ENCODE measurements at regions not wholly inside any gene's neighbourhood (a gene's known extent, or its start where the extent isn't known, plus 50 kb on each side); places are given as distances from the start of the nearest gene placed in this dataset.

DNA sequence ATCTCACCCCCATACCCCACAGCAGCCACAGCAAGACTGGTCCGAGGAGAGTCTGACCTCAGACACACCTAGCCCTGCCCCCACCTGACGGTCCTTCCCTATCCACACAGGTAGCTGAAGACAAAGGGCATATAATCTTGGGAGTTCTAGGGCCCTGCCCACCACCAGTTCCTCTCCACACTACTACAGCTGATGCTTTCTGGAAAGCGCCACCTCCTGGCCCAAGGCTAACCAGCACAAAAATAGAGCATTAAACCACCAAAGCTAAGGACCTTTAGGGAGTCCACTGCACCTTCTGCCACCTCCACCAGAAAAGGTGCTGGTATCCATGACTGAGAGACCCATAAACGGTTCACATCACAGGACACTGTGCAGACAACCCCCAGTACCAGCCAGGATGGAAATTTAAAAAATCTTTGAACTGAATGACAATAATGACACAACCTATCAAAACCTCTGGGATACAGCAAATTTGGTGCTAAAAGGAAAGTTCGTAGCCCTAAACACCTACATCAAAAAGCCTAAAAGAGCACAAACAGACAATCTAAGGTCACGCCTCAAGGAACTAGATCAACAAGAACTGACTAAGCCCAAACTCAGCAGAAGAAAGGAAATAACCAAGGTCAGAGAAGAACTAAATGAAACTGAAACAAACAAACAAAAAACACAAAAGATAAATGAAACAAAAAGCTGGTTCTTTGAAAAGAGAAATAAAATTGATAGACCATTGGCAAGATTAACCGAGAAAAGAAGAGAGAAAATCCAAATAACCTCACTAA, 122.1 kb upstream of the TPRG1 start:
- DNase-seq = peak; percentile 34

DNA sequence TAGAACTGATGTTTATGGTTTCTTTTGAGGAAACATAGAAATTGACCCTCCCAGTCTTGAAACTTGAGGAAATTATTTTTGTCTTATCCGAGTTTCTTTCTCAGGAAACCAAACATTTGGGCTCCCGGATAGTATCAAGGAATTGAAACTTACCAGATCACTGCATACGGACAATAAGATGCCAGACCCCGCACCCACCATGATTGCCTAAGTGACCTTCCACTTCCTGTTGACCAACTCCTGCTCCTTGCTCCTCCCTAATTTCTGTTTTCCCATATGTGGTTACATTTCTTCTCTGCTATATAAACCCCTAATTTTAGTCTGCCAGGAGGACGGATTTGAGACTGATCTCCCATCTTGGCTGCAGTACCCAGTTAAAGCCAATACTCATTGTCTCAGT, 118.4 kb upstream of the TPRG1 start:
- no peak for DNase-seq

DNA sequence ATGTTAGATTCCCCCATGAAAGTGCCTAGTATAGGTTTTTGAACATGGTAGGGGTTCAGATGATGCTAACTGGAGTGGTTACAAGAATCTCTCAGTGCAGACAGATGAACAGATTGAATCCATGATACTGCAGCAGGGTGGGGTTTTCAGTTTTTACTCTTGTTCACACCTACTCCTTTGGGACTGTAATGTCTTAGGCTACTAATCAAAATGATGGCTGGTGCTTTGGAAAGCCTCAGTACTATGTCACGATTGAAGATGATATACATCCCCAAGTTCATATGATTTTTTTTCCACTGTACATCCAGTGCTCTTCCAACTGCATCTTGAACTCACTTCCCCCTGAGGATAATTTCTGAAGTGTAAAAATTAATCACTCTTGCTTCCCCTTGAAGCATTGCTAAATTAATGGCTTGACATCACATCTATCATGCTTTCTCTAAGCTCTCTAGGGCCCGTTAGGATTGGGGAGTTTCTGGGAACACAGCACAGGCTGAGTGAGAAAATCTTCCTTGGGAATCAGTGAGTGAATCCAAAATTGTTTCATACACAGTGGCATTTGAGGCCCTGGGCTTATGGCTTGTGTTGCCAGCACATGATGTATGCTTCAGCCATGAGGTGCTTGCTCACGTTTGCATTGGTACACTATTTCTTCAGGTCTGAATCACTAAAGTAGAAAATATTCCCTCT, 115.0 kb upstream of the TPRG1 start:
- DNase-seq = no peak

DNA sequence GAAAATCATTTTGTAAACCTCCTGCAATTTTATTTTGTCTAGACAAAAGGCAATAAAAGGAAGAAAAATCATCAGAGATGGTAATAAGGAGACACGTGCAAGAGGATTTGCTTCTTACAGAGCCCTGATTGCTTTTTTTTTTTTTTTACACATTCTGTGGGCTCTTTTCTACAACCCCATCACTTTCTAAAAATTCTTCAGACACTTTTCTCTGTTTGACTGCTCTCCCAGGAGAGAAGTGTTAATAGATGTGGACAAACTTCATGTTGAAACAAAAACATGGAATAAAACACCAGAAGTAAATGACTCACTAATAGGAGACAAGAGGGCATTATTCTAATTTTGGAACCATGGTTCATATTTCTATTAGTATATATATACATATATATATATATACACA, 114.4 kb upstream of the TPRG1 start:
- DNase-seq = no peak

DNA sequence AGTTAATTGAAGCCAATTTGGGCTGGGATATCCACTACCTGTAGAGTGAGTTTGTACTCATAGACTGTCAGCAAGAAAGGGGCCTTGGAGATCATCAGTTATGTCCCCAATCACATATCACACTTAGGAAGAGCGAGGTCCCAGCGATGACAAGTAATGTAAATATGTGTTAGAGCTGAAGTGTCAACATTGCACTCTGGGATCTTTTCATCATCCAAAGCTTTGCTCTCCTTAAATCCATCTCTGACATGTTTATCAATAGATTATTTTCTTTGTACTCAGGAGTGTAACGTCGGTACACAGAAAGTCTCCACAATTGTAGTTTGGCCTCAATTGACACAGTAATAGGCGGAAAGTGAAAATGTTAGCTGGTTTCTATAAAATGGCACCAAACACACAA, 113.7 kb upstream of the TPRG1 start:
- no peak for DNase-seq

DNA sequence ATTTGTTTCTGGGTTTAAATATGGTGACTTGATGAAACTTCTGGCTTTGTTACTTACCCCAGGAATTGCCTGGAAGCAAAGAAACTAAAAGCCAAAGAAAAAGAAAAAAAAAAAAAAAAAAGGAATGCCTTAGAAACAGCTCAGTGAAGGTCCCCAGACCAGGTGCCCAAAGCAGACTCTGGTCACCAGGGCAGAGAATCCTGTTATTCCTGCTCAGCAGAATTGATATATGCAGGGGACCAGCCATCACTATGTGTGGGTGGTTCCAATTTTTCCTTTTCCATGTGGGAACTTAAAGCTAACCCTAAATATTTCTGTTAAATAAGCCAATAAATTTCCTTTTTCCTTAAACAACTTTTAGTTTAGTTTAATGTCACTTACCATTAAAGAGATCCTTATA, 100.8 kb upstream of the TPRG1 start:
- DNase-seq = no peak

DNA sequence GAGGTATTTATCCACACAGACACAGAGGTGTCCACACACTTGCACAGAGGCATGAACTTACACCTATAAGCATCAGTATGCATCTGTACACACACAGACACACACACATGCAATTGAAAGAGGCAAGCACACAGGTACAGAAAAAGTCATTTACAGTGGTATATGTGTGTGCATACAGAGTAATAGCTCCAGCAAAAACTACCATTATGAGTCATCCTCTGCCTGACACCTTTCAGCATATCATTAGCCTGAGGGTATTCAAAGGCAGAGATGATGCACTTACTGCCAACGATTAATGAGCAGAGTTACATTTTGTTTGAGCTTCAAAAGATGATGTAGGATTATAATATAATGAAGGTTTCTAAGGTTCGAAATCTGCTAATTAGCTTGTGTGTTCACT, 100.3 kb upstream of the TPRG1 start:
- peak; percentile 77 for DNase-seq

DNA sequence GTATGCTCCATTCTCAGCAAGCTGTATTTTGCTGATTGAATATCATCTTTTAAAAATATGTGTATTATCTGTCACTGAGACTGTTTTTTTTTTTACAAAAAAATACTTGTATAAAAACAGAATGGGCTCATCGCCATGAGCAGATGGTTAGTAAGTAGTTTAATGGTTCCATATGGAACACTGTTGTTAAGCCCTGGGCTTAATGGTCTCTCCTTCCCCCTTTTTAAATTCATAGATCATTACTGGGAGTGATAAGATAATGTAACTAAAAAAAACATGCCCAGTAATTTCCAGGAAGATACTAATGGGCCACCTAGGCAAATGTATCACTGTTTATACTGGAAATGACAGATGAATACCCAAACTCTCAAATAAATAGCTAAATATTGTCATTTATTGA, 95.3 kb upstream of the TPRG1 start:
- DNase-seq = no peak

DNA sequence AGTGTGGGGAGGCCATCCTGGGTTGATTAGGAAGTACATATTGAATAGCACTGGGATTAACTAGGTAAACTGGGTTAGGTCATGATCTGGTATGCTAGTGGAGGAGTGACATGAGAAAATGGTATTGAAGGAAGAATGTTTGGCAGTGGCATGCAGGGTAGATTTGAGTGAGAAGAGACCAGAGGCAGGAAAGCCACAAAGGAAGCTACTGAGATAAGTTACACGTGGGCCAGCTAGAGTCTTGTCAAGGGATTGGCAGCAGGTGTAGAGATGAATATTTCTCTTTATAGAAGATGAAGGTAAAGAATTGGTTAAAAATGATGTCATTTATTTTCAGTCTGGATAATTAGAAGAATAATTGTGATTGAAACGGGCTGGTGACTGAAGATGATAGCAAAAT, 91.0 kb upstream of the TPRG1 start:
- no peak for DNase-seq

DNA sequence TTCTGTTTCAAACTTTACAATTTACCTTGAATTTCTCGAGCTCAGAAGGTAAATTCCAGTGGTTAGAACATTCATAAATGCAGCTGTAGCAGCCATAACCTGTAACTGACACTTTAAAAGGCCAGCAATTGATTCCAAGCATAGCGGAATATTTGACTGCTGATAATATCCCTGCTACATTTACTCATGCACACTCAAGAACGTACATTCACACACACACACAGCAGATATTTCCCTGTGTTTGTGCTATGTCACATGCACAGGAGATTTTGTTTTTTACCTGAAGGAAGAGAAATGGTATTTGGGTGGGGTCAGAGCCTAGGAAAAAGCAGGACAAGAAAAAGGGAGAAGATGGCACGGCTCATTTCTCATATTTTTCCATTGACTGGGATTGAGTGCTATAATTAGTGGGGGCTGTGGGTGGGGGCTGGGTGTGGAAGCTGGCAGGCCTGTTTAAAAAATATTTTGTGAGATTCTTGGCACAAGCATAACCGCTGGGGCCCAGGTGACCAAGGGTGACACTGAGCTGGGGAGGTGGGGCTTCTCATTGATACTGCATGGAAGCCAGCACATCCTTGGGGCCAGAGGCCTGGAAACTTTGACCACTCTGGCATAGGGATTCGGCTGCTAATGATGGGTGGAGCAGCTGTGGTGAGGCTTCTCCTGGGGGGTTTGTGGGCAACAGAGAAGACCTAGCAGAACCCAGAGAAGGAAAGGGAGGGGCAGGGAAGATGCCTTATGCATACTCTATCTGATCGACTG, 88.9 kb upstream of the TPRG1 start:
- no peak for DNase-seq

DNA sequence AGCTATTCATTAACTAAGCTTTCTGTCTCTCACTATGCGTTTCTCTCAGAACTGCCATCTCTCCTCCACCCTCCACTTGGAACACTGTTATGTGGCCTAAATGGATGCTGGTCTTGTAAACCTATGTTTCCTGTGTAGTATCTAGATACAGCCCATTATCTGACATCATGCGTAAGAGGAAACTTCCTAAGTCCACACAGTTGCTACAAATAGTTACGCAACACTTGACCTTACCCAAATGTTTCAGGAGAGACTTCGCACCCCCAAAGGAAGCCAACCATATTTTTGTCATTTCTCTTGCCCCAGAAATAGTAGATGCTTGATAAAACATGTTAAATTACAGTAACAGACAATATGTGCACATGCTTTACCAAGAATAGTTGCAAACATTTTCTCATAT, 87.2 kb upstream of the TPRG1 start:
- no peak for DNase-seq

DNA sequence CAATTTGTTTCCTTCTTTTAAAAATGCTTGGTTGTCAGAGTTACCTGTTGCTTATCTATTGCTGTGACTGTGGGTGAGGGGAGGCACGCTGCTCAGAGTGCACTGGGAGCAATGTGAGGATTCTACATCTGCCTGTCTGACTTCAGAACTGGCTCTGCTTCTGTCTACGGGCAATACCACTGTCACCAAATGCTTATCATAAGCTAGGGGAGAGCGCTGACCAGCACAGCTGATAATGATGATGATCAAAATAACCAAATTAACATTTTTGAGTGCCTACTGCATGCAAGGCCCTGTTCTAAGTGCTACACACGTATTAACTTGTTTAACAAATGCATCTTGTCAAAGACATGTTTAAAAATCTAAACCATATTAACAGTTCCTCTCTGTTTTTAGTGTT, 79.2 kb upstream of the TPRG1 start:
- no peak for DNase-seq

DNA sequence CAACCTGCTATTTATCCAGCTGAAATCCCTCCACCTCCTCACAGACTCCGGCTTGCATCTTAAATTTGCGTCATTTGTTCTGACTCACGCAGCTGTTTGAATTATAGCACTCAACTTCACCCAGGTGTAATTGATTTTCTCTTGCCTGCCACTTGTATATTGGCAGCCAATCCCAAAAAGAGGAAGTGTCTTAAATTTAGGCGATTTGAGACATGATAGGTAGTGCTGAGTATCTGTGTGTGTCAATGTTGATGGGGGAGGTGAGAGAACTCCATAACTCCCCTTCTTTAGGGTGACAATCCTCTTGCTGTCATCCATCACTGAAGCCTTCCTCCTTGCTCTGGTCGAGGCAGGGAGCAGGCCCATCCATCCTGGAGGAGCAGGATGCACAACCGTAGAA, 77.2 kb upstream of the TPRG1 start:
- no peak for DNase-seq

DNA sequence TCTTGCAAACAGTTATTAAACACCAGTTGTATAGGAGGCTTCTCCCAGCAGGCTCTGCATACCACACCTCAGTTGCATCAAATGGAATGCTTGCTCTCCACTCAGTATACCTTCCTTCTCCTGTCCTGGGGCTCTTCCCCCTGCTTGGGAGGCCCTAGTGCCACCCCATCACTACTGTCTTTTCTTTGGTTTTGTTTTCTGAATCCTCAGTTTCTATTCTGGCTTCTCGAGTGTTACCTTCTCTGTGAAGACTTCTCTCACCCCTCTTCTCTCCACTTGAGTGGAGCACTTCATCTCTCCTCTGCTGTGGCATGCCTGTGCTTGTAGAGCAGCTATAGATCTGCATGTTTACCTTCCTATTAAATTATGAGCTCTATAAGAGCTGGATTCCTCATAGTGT, 75.7 kb upstream of the TPRG1 start:
- no peak for DNase-seq

DNA sequence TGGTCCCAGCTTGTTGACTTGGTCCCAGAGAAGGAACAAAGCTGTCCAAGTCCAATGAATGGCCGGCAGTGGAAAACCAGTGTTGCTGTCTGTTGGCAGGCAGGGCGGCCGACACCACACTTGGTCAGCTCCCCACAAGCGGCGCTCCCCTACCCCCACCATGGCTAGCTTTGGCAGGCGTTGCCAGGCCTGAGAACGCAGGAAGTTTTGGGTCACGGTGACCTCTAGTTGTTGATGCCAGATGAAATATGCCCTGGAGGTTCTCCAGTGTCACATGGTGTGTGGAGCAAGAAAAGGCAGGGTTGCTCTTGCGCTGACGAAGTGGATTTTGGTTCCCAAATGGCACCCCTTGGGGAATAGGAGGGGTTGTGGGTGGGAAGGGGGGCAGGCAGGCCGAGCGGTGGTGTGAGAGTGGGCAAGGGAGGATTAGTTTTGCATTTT, 72.7 kb upstream of the TPRG1 start:
- no peak for DNase-seq

DNA sequence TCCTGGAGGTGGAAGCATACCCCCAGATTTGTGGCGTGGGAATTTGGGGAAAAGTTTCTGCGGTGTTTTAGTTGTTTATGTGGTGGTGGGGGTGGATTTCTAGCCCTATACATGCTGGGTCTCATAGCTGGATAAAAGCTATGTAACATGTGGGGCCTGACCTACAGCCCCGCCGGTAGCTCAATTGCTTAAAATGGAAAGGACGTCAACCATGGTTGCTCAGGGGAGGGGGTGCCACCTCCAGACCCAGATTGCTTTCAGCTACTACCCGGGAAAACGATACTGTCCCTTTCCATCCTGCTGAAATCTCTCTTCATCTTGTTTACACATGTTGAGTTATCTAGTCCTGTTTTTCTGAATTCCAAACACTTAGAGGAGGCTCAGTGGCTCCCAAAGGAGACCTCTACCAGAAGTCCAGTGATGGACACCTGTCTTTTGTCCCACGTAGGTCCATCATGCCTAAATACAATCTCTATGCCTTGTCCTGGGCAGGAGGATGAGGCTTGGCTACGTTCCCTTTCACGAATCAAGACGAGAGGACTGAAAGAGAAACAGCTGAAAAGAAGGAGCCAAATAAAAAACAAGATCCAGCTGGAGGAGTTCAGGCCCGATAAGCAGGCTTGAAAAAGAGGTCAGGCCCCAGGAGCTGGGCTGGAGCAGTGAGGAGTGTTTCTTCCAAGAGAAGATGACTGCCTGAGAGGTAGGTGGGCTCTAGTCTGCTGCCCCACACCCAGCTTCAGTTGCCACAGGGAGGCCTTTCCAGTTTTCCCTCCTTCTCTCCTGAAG, 72.1 kb upstream of the TPRG1 start:
- DNase-seq = no peak

DNA sequence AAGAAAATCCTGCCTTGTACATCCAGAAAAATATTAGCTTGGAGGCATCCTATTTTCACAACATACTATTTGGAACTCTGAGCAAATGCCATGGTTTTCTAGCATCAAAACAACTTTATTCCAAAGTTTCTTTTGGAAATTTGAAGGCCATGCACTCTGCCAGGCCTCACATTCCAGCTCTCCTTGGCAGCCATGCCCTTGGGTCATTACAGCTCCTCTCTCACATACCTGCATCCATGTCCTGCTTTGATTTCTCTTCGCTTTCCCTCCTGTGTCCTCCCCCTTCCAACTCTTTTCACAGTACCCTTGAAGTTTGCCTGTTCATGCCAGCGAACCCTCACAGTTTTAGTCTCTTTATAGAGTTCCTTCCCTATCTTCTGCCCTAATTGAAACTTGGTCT, 70.9 kb upstream of the TPRG1 start:
- no peak for DNase-seq

DNA sequence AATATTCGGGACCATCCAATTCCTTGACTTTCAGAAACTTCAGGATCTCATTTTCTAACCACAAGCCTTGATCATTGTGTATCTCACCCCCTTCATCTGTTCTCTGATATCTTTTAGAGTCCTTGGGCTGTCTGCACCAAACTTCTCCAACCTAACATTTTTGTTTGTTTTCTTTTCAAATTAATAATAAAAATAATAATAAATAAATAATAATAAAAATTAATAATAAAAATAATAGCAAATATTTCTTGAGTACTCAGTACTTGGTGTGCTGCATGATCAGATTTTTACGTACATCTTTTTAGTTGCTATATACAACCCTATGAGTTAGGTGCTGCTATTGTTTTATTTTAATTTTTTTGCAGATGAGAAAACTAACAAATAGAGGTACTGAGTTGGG, 70.2 kb upstream of the TPRG1 start:
- DNase-seq = no peak

DNA sequence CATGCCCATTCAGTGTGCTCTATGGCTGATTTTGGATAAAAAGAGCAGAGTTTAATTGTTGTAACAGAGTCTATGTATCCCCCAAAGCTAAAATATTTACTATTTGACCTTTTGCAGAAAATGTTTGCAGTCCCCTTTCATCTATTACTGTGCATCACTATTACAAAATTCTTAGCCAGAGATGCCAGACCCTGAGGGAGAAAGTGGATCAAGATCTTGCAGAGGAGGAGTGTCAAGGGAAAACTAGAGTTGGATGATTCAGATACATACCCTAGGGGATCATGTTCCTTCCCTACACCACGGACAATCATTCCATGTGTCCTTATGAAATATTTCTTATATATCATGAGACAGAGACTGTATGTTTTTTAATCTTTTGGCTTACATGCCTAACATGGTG, 68.6 kb upstream of the TPRG1 start:
- DNase-seq = no peak

DNA sequence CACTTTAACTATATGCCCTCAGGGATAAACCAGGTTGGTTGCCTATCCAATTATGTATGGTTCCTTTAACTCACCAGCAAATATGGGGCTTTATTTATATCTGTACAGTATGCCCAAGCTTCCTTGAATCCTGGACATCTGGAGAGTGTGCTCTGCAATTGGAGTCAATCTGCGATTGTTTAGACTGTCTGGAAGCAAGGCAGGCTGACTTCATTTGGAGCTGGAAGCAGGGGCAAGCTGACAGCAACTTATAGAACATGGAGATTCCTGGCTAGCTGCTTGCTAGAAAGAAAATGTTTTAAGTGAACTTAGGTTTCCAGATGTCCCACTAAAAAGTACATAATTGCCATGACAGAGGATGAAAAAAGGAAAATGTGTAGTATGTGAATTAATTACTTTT, 63.7 kb upstream of the TPRG1 start:
- DNase-seq = no peak

DNA sequence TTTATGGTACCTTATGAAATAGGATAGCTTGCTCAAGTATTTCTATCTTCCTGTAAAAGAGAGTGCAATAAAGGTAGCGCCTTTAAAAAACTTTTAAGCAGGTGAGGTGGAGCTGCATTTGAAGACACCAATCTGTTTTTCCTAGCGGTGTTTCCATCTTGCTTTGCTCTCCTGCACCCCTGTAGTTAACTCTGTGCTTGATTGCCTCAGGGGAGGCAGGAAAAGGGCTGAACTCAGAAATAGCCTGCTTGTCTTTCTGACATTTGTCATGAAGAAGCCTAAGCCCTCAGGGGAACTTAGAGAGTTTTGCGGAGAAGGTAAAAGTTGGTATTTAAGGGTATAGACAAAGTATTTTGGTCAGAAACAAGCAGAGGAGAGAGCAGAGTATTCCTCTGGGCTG, 63.0 kb upstream of the TPRG1 start:
- DNase-seq = no peak

DNA sequence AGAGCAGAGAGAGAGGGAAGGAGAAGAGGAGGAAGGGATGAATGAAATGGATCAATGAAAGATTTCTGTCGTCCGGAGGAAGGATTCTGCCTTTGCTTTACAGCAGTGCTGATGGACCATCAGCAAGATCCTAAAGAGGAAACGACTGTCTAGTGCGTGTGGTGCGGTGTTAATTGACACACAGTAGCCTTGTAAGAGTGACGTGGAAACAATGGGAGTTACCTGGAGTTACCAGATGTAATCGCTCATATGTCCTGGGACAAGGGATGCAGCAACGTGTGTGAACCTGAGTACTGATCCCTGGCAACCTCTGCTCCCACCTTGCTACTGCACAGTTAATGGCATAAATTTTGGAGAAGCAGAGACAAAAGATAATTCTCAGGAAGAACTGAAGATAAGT, 62.6 kb upstream of the TPRG1 start:
- no peak for DNase-seq

DNA sequence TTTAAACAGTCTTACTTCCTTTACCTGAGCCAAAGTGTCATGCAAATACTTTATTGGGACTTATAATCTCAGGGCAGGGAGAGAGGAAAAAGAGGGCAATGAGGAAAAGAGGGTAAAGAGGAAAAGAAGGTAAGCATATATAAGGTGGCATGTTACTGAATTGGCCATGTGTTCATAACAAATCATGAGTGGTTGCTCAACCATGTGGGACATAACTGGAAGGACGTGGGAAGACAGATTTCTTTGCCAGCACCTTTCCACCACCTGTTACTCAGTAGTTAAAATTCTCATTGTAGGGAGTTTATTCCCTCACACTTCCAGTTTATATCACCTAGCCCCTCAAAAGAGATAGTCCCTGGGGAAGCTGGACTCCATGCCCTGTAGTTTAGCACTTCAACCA, 54.7 kb upstream of the TPRG1 start:
- DNase-seq = no peak

Measured in activated CD4-positive, alpha-beta T cell treated with anti-CD3 and anti-CD28 coated beads, Interleukin-2, amount 50 U/mL, for 16 hours (primary cell).